GM21367 (cell line): ENCODE measurements at regions not wholly inside any gene's neighbourhood (a gene's known extent, or its start where the extent isn't known, plus 50 kb on each side); places are given as distances from the start of the nearest gene placed in this dataset.
"Not testable (repeated sequence)": the region's sequence is repeated elsewhere in the genome, so short reads cannot be mapped to it uniquely, and the experiment has no call there.

Experiments
- ATAC-seq: cut with Tn5 transposase; IDR thresholded peaks from one replicate; pipeline ENCODE4 v1.9.1; 2021; ENCODE audit not compliant: unreplicated experiment

DNA sequence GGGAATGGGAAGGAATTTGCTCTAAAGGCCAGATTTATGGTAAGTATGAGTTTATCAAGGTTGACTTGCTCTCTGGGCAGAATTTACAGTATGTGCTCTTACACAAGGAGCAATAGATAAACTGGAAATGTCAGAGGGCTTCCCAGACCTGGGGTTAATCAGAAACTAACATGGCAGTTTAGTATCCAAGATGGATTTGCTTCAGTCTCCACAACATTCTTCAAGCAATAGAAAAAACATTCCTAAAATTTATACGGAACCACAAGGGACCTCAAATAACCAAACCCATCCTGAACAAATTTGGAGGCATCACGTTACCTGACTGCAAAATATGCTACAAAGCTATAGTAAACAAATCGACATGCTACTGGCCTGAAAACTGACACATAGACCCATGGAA lies 606.7 kb upstream of the CHRM3 start:
- no peak for ATAC-seq

DNA sequence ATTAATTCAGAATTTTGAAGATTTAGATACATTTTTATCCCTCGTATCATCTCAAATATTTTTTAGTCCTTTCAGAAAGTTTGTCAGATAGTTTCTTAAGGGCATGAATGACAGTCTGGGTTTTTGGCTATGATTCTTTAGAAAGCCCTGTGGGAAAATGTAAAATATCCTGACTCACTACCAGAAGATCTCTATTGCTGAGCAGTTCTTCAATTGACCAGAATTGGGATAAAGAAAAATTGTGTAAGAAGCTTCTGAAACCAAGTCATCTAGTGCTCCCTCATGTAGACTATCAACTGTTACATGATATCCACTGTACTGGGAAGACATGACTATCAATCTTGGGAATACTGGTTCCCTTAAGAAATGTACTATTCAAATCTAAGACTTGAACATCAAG lies 608.3 kb upstream of the CHRM3 start:
- no peak for ATAC-seq

DNA sequence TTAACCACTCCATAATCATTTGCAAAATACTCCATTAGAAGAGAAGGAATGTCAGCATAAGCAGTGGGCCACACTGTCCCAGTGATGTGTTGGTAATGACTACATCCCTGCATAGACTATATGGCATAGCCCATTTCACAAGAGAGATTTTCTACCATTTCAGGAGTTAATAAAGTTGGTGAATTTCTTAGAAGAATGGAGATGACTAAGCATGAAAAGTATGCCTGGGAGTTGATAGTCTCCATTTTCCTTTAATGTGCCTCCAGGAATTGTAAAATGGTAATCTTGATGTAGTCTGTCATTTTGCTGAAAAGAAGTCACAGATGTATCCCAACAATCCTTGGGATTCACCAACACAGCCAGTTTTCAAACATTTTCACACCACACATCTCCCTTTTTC lies 608.8 kb upstream of the CHRM3 start:
- no peak for ATAC-seq

DNA sequence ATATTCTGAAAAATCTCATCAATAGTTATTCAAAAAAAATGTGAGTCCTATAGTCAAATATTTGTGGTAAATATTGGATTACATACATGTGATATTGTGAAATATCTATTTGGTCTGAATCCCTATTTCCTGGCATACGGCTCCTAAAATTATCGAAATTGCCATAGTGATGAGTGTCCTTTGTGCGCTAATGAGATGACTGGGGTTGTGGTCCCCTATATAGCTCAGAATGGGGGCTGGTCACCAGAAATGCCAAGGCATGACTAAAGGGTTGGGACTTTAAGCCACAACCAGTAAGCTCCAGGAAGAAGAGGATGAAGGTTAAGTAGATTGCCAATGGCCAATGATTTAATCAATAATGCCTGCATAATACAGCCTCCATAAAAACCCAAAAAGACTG lies 610.2 kb upstream of the CHRM3 start:
- ATAC-seq = no peak

DNA sequence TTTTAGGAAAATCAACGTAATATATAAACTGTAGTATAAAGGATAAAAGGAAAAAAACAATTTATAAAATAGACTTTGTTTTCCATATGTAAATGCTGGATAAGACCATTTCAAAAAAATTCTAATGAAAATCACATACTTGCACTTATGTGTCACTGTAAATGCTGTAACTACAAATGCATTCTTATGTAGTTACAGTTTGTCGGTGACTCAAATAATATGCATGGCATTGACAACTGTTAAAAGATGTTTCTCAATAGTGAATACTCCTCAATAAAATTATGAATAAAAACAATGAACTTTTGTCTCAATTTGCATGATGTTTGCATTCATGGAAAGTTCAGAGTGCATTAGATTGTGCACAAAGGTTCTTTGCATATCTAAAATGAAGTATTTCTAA lies 614.0 kb upstream of the CHRM3 start:
- ATAC-seq = no peak

DNA sequence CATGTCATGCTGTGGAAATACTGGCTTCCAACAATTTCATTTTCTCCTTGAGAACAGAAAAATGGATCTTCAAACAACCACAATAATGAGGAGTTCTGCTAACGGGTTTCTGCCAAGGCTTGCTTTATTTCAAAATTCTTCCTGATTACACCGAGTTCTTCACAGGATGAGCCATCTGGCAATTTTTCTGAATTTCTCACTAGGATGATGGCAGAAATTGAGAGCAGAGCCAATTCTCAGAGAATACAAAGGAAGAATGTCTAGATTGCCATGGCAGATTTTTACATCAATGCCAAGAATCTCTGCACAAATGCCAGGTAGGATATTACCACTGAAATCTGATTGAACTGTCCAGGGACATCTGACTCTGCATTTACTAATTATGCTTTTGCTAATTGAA lies 619.0 kb upstream of the CHRM3 start:
- no peak for ATAC-seq

DNA sequence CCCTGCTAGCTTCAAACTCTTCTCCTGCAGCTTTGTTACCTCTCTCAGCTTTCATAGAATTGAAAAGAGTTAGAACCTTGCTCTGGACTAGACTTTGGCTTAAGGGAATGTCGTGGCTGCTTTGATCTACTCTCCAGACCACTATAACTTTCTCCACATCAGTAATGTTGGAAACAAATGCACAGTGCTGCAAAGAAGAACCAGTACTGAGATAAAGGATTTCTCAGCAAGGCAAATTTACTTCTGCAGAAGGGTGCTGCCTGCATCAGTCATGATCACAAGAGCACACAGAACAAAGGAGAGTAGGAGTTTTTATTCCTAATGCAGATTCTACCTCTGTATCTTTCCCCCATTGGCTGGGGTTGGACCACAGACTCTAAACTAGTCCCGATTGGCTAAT lies 621.6 kb upstream of the CHRM3 start:
- no peak for ATAC-seq

DNA sequence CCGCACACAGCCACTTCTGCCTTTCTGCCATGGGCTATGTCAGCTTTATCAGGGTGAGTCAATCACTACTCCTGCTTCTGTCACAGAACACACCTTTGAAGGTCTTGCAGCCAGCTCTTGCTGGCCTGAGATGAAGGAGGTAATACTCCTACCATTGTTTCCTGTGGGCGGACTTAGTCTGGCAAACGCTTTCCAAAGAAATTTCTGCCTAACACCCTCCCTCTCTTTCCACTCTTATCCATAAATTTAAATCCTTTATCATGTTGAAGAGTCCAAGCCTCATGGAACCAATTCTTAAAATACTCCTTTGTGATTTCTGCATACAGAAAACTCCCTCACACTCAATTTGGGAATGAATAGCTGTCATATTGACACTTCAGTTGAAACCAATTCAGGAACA lies 633.1 kb upstream of the CHRM3 start:
- no peak for ATAC-seq

DNA sequence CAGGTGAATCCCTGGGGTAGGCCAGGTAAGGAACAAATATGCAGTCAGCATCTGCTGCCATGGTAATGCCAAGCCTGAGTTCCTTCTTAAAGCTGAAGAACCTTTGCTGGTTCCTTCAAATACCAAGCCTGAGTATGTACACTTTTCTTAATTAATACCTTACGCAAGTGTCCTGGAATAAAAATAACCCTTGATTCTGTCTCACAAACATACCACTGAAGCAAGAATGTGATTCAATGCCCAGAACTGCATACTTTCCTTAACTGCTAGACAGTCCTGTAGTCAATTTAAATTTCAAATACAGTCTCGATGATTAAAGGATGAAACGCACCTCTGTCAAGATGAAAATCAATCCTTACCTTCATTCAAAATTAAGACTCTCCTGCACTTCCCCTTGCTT lies 634.0 kb upstream of the CHRM3 start:
- no peak for ATAC-seq

DNA sequence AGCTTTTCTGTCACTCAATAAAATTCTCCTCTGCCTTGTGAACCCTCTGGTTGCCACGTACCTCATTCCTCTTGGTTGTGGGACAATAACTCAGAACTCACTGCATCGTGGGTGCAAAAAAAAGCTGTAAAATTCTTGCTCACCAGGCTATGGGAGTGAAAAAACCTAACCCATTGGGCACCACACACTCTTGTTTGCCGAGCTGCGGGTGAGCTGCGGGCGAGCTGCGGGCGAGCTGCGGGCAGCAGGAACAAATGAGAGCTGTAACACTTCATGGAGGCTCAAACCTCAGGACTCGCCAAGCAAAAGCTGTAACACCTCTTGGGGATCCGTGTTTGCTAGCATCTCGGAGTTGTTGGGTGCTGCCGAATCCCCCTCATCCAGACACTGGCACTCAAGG lies 641.3 kb upstream of the CHRM3 start:
- ATAC-seq = no peak

DNA sequence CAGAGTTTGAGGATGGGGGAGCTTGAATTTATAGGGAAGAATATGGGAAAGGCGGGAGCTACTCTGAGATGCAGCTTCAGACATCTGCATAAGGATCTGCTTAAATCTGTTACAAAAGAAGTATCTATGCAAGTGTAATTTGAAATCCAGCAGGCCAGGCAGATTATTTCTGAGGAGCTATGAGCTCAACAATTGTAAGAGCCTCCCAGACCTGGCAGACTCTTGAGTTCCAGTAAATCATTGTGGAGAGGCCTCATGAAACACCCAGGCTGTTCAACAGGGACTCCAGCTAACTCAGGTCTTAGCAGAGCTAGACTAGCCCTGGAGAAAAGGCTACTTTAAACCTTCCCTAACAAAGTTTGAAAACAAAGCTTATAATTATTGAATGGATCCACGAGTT lies 647.5 kb upstream of the CHRM3 start:
- no peak for ATAC-seq

DNA sequence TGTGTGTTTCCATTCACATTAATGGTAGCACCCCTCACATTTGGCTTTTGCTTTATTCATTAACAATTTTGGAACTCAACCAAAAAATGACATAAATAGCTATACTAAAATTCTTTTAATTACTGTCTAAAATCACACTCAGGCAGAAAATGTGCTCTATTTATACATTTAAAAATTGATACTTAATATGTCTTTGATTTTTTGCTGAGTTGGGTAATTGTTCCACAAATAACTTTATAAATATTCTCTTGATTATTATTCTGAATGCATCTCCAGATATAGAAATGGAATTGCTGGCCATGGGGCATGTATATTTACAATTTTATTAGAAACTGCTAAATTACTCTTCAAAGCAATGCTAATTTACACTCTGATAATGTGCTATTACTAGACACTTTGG lies 658.7 kb upstream of the CHRM3 start:
- ATAC-seq = no peak

DNA sequence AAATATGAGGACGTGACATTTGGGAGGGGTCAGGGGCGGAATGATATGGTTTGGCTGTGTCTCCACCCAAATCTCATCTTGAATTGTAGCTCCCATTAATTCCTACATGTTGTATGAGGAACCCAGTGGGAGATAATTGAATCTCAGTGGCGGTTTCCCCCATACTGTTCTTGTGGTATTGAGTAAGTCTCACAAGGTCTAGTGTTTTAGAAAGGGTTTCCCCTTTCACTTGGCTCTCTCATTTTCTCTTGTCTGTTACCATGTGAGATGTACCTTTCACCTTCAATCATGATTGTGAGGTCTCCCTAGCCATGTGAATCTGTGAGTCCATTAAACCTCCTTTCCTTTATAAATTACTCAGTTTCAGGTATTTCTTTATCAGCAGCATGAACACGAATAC lies 663.6 kb upstream of the CHRM3 start:
- no peak for ATAC-seq

DNA sequence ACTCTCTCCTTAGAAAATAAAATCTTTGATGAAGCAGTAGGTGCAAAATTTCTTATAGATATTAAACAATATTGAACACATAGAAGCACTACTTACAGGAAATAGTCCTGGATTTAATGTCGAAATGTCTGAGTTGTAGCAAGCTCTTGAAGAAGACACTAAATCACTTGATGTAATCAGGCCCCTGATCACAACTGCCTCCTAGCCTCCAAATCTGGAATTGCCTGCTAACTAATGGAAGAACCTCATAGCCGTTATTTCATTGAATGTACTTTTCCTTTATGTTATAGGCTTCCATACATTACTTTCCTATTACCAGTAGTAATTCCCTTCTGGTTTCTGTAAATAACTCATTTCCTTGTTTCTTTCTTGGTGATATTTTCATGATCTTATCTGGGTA lies 675.7 kb upstream of the CHRM3 start:
- no peak for ATAC-seq

DNA sequence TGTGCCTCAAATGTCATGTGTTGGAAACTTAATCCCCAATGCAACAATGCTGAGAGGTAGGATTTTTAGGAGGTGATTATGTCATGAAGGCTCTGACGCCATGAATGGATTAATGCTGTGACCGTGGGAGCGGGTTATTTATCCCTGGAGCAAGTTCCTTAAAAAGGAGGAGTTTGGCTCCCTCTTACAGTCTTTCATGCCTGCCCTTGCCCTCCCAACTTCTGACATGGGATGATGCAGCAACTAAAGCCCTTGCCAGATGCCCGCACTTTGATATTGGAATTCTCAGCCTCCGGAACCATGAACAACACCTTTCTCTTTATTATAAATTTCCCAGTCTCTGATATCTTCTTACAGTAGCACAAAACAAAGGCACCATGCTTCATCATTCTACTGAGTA lies 685.3 kb upstream of the CHRM3 start:
- ATAC-seq = no peak

DNA sequence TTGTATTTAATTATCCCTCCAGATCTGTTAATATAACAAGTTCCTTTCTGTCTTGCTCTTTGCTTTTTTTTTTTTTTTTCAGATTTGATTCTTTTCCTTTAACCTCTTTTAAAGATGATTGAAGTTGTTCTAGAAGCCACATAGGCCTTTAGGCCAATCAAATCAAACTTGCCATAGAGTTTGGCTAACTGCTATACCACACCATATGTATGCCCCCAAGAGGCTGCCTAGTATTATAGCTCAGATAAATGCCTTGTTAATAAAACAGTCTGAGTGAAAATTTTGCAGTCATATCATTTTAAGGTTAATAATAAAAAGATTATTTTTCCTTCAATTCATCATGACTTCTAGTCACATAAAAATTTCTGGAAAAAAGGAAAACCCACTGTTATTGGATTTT lies 696.0 kb upstream of the CHRM3 start:
- no peak for ATAC-seq

DNA sequence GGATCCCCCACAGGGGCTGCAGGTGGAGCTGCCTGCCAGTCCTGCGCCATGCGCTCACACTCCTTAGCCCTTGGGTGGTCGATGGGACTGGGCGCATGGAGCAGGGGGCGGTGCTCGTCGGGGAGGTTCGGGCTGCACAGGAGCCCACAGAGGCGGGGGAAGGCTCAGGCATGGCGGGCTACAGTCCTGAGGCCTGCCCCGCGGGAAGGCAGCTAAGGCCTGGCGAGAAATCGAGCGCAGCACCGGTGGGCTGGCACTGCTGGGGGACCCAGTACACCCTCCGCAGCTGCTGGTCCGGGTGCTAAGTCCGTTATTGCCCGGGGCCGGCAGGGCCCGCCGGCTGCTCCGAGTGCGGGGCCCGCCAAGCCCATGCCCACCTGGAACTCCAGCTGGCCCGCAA lies 701.8 kb upstream of the CHRM3 start:
- ATAC-seq = not testable (repeated sequence)

DNA sequence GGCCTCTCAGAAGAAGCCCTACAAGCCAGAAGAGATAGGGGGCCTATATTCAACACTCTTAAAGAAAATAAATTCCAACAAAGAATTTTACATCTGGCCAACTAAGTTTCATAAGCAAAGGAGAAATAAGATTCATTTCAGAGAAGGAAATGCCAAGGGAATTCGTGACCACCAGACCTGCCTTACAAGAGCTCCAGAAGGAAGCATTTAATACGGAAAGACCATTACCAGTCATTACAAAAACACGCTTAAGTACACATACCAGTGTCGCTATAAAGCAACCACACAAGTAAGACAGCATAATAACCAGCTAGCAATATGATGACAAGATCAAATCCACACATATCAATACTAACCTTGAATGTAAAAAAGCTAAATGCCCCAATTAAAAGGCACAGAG lies 704.9 kb upstream of the CHRM3 start:
- no peak for ATAC-seq

DNA sequence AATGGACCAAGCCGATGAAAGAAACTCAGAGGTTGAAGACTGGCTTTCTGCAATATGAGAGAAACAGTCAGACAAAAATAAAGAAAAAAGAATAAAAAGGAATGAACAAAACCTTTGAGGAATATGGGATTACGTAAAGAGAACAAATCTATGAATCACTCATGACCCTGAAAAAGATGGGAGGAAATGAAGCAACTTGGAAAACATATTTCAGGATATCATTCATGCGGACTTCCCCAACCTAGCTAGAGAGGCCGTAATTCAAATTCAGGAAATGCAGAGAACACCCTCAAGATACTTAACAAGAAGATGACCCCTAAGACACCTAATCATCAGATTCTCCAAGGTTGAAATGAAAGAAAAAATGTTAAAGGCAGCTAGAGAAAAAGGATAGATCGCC lies 705.3 kb upstream of the CHRM3 start:
- ATAC-seq = no peak

DNA sequence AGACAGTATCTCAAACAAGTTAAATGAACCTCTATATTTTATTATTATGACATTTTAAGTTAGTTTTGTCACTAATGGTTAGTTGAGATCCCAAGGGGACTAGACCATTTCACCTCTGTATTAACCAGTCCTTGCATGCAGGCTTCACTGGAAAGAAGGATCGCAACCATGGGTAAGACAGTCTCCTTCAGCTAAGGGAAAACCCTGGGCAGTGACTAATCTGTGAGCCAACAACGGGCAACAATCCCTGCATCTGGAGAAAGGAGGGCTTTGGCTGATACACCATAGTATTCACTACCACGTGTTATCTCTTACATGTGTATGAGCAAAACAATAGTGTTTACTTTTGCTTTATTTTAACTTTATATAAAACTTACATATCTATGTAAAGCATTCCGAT lies 708.8 kb upstream of the CHRM3 start:
- no peak for ATAC-seq

DNA sequence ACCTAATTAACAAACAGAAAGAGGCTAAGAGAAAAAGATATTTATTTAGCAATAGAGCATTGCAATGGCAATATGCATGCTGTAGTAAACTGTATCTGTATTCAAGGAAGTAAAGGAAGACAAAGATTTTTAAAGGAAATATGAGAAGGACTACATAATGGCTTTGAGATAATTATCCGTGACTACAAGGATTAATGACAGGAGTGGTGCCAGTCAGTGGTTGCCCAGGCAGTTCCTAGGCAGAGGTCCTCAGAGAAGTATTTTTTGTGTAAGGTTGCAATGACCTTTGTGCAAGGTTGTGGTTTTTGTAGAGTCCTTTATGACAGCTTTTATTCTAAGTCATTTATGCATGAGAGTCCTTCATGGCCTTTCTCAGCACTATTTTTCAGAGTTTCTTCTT lies 711.1 kb upstream of the CHRM3 start:
- ATAC-seq = no peak

DNA sequence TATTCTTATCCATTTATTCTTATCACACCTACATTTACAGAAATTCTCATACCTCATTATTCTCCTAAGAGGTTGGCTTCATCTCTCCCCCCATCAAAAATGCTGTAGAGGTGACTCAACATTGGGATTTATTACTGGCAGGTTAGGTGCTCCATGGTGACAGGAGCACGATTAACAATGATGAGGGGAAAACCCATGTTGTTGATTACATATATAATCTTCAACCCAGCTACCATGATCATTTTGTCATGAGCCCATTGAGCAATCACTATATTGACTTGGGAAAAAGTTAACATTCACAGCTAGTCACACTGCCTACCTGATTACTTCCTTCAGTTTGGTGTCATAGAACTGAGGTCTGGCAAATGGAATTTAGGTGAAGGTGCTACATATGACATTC lies 712.1 kb upstream of the CHRM3 start:
- ATAC-seq = no peak

DNA sequence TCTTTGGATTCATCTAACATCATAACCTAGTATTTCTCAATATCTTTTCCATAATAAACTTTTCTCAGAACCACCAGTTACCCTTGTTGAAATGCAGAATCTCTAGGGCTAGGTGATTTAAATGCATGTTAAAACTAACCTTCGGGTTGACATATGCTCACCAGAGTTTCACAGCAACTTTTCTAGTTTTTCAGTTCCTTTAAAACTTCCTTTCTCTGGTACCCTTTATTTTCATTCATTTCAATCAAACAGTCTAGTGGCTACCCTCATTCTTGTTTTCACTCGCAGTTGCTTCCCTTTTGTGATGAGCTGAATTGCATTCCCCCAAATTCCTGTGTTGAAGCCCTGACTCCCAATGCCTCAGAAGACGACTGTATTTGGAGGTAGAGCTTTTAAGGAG lies 712.8 kb upstream of the CHRM3 start:
- ATAC-seq = no peak

DNA sequence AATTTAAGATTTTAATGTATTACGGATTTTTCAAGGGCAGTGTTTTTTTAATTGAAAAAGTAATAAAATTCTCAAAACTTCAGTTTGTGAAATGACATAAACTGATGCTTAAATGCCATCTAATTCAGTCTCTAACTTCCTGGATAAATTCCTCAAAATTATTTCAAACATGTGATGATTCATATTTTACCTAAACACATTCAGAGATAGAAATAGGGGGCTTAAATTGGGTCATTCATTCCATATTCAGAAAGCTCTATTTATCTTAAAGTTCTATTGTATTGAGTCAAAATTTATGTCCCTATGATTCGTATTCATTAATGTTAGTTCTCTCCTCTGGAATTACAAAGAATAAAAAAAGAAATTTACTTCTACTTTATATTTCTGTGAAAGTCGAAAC lies 713.6 kb upstream of the CHRM3 start:
- no peak for ATAC-seq
